Neural cell (in vitro differentiated cells): ENCODE measurements at regions not wholly inside any gene's neighbourhood (a gene's known extent, or its start where the extent isn't known, plus 50 kb on each side); places are given as distances from the start of the nearest gene placed in this dataset.
"Not testable (repeated sequence)": the region's sequence is repeated elsewhere in the genome, so short reads cannot be mapped to it uniquely, and the experiment has no call there.

Experiments
- H2AFZ ChIP-seq: fragments of 200-600, 300-800 bp; sonication (generic), shearing (Covaris generic); 2 replicates; pipeline ENCODE4 v1.6.0; 2014; ENCODE audit warnings: low read depth, mild to moderate bottlenecking, antibody characterized with exemption, low read length, moderate library complexity
- H3F3A ChIP-seq: fragments of 200-600 bp; shearing (Covaris generic); 2 replicates; pipeline ENCODE4 v1.6.1; 2016; ENCODE audit warnings: mild to moderate bottlenecking, moderate library complexity, mixed read lengths, antibody characterized with exemption, low read length; ENCODE audit not compliant: insufficient read depth, poor library complexity, severe bottlenecking
- H3K27ac ChIP-seq: fragments of 200-600, 300-800 bp; sonication (generic), shearing (Covaris generic); 2 replicates; pipeline ENCODE4 v1.5.1; 2014; ENCODE audit warnings: mild to moderate bottlenecking, low read length, moderate library complexity
- H3K27me3 ChIP-seq: fragments of 300-800, 200-600 bp; sonication (generic), shearing (Covaris generic); 2 replicates; pipeline ENCODE4 v1.6.0; 2014; ENCODE audit warnings: mild to moderate bottlenecking, low read depth, low read length, moderate library complexity; ENCODE audit not compliant: insufficient read depth
- H3K36me3 ChIP-seq: fragments of 300-800, 200-600 bp; sonication (generic), shearing (Covaris generic); 2 replicates; pipeline ENCODE4 v1.5.1; 2014; ENCODE audit warnings: mild to moderate bottlenecking, antibody characterized with exemption, low read length, moderate library complexity; ENCODE audit not compliant: insufficient read depth
- H3K4me2 ChIP-seq: fragments of 300-800, 200-600 bp; sonication (generic), shearing (Covaris generic); 2 replicates; pipeline ENCODE4 v1.6.0; 2014; ENCODE audit warnings: mild to moderate bottlenecking, low read length
- H3K4me3 ChIP-seq: fragments of 300-800, 200-600 bp; sonication (generic), shearing (Covaris generic); 2 replicates; pipeline ENCODE4 v1.5.1; 2014; ENCODE audit warnings: mild to moderate bottlenecking, low read length, moderate library complexity
- H3K79me2 ChIP-seq: fragments of 200-600 bp; shearing (Covaris generic); replicated peaks from 2 replicates; pipeline ENCODE4 v1.6.0; 2014; ENCODE audit warnings: mild to moderate bottlenecking, low read length, moderate library complexity; ENCODE audit not compliant: insufficient read depth
- H3K9ac ChIP-seq: fragments of 300-800, 200-600 bp; sonication (generic), shearing (Covaris generic); 2 replicates; pipeline ENCODE4 v1.6.1; 2016; ENCODE audit warnings: mild to moderate bottlenecking, low read length, mixed read lengths
- H3K9me2 ChIP-seq: fragments of 200-600 bp; shearing (Covaris generic); 2 replicates; pipeline ENCODE4 v1.6.1; 2016; ENCODE audit warnings: mild to moderate bottlenecking, low read length, mixed read lengths; ENCODE audit not compliant: insufficient read depth
- H3K9me3 ChIP-seq: fragments of 200-600, 300-800 bp; sonication (generic), shearing (Covaris generic); 2 replicates; pipeline ENCODE4 v1.6.1; 2016; ENCODE audit warnings: mild to moderate bottlenecking, mixed run types, low read length, moderate library complexity, mixed read lengths
- H4K20me1 ChIP-seq: fragments of 200-600 bp; shearing (Covaris generic); 2 replicates; pipeline ENCODE4 v1.6.1; 2016; ENCODE audit warnings: mild to moderate bottlenecking, mixed run types; ENCODE audit not compliant: insufficient read depth
- EP300 ChIP-seq: fragments of 450-650 bp; conservative IDR thresholded peaks from 2 replicates; pipeline ENCODE4 v1.6.1; 2014; ENCODE audit warnings: antibody characterized with exemption, mild to moderate bottlenecking, moderate library complexity; ENCODE audit not compliant: poor library complexity, severe bottlenecking
- EZH2 ChIP-seq: fragments of 200-600, 300-800 bp; shearing (Covaris generic), sonication (generic); IDR thresholded peaks from 2 replicates; pipeline ENCODE4 v1.6.1; 2014; ENCODE audit warnings: antibody characterized with exemption, low read length, borderline replicate concordance, mild to moderate bottlenecking; ENCODE audit not compliant: insufficient read depth, poor library complexity, severe bottlenecking
- MXI1 ChIP-seq: fragments of 450-650 bp; conservative IDR thresholded peaks from 2 replicates; pipeline ENCODE4 v1.6.1; 2014; ENCODE audit warnings: antibody characterized with exemption, mild to moderate bottlenecking; ENCODE audit not compliant: poor library complexity, severe bottlenecking
- POLR2AphosphoS5 ChIP-seq: IDR thresholded peaks from 2 replicates; pipeline ENCODE4 v1.6.1; 2012
- RAD21 ChIP-seq: fragments of 450-650 bp; conservative IDR thresholded peaks from 2 replicates; pipeline ENCODE4 v1.6.1; 2014; ENCODE audit warnings: antibody characterized with exemption, mild to moderate bottlenecking, moderate library complexity
- SMC3 ChIP-seq: fragments of 450-650 bp; conservative IDR thresholded peaks from 2 replicates; pipeline ENCODE4 v1.6.1; 2014; ENCODE audit warnings: antibody characterized with exemption, mild to moderate bottlenecking, moderate library complexity; ENCODE audit not compliant: poor library complexity
- TAF1 ChIP-seq: IDR thresholded peaks from 2 replicates; pipeline ENCODE4 v1.6.1; 2012; ENCODE audit warnings: low read depth
- TF ChIP-seq, protein P1 (sequence below): fragments of 450-650 bp; IDR thresholded peaks from 2 replicates; pipeline ENCODE4 v1.5.1; 2014; ENCODE audit warnings: antibody characterized with exemption, mild to moderate bottlenecking, moderate library complexity; ENCODE audit not compliant: poor library complexity, severe bottlenecking
- TF ChIP-seq, protein P2 (sequence below): IDR thresholded peaks from 2 replicates; pipeline ENCODE4 v1.6.1; 2012; ENCODE audit warnings: borderline replicate concordance

DNA sequence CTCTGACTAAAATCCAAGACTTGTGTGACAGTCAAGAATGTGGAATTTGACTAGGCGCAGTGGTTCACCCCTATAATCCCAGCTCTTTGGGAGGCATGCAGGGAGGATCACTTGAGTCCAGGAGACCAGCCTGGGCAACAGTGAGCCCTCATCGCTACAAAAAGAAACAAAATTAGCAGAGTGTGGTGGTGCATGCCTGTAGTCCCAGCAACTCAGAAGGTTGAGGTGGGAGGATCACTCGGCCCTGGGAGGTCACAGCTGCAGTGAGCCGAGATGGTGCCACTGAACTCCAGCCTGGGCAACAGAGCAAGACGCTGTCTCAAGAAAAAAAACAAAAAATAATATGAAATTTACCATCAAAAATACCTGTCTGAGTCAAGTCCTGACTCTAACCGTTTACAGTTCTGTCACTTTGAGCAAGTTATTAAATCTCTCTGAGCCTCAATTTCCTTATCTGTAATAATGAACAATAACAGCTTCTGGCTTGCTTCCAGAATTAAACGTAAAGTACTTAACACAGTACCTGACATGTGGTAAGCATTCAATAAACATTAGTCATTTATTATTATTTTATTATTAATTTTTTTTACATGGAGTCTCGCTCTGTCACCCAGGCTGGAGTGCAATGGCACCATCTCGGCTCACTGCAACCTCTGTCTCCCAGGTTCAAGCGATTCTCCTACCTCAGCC lies 204.6 kb upstream of the TSC22D1 start:
- H3K36me3 ChIP-seq = no peaks in the 10 kb centered on the region
- no peak for TF ChIP-seq SMC3
- H3K9me2 ChIP-seq = no peaks in the 10 kb centered on the region
- no peaks in the 10 kb centered on the region for H3K79me2 ChIP-seq
- H2AFZ ChIP-seq = no peak overlapping the region
- no peaks in the 10 kb centered on the region for H4K20me1 ChIP-seq
- no peak overlapping the region for H3K4me3 ChIP-seq
- H3K27ac ChIP-seq = no peak overlapping the region
- H3K9ac ChIP-seq = no peak overlapping the region
- no peaks in the 10 kb centered on the region for H3K9me3 ChIP-seq
- H3F3A ChIP-seq = no peaks in the 10 kb centered on the region
- H3K27me3 ChIP-seq = no peaks in the 10 kb centered on the region
- H3K4me2 ChIP-seq = no peak overlapping the region

DNA sequence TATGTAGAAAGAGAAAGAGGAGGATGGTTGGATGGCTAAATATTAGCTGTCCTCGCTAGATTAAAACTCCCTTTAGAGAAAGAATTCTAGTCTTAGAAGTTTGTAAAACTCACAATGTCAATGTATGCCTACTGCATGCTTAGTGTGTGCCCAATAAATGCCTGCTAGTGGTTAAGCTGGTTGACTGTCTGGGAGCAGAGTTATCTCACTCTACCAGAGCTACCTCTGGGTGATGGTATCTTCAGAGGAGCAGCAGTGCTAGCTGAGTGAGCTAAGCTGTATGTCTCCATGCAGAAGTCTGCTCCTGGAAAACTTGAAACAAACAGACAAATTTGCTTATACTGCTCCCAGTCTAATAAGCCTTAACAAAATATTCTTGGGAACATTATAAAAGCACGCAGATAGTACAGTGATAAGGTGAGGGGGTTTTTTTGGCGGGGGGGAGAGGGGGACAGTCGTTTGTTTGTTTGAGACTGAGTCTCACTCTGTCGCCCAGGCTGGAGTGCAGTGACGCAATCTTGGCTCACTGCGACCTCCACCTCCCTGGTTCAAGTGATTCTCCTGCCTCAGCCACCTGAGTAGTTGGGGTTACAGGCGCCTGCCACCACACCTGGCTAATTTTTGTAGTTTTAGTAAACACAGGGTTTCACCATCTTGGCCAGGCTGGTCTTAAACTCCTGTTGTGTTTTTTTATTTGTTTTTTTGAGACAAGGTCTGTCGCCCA lies 202.8 kb upstream of the TSC22D1 start:
- Histone ChIP-seq H4K20me1 (no peaks in the 10 kb centered on the region), H3K27ac (no peak overlapping the region), H3K36me3 (no peaks in the 10 kb centered on the region), H3F3A (no peaks in the 10 kb centered on the region), H3K4me3 (no peak overlapping the region), H3K4me2 (no peak overlapping the region), H3K9ac (no peak overlapping the region), H3K27me3 (no peaks in the 10 kb centered on the region), H3K9me2 (no peaks in the 10 kb centered on the region), H2AFZ (no peak overlapping the region), H3K9me3 (no peaks in the 10 kb centered on the region), H3K79me2 (no peaks in the 10 kb centered on the region)
- TF ChIP-seq EZH2 = no peak
- no peak for TF ChIP-seq RAD21
- no peak for TF ChIP-seq SMC3
- TF ChIP-seq, protein P1, sequence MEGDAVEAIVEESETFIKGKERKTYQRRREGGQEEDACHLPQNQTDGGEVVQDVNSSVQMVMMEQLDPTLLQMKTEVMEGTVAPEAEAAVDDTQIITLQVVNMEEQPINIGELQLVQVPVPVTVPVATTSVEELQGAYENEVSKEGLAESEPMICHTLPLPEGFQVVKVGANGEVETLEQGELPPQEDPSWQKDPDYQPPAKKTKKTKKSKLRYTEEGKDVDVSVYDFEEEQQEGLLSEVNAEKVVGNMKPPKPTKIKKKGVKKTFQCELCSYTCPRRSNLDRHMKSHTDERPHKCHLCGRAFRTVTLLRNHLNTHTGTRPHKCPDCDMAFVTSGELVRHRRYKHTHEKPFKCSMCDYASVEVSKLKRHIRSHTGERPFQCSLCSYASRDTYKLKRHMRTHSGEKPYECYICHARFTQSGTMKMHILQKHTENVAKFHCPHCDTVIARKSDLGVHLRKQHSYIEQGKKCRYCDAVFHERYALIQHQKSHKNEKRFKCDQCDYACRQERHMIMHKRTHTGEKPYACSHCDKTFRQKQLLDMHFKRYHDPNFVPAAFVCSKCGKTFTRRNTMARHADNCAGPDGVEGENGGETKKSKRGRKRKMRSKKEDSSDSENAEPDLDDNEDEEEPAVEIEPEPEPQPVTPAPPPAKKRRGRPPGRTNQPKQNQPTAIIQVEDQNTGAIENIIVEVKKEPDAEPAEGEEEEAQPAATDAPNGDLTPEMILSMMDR = no peak
- no peak for TF ChIP-seq TAF1
- no peak for TF ChIP-seq EP300
- TF ChIP-seq POLR2AphosphoS5 = no peak
- no peak for TF ChIP-seq MXI1
- TF ChIP-seq, protein P2, sequence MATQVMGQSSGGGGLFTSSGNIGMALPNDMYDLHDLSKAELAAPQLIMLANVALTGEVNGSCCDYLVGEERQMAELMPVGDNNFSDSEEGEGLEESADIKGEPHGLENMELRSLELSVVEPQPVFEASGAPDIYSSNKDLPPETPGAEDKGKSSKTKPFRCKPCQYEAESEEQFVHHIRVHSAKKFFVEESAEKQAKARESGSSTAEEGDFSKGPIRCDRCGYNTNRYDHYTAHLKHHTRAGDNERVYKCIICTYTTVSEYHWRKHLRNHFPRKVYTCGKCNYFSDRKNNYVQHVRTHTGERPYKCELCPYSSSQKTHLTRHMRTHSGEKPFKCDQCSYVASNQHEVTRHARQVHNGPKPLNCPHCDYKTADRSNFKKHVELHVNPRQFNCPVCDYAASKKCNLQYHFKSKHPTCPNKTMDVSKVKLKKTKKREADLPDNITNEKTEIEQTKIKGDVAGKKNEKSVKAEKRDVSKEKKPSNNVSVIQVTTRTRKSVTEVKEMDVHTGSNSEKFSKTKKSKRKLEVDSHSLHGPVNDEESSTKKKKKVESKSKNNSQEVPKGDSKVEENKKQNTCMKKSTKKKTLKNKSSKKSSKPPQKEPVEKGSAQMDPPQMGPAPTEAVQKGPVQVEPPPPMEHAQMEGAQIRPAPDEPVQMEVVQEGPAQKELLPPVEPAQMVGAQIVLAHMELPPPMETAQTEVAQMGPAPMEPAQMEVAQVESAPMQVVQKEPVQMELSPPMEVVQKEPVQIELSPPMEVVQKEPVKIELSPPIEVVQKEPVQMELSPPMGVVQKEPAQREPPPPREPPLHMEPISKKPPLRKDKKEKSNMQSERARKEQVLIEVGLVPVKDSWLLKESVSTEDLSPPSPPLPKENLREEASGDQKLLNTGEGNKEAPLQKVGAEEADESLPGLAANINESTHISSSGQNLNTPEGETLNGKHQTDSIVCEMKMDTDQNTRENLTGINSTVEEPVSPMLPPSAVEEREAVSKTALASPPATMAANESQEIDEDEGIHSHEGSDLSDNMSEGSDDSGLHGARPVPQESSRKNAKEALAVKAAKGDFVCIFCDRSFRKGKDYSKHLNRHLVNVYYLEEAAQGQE = no peak

DNA sequence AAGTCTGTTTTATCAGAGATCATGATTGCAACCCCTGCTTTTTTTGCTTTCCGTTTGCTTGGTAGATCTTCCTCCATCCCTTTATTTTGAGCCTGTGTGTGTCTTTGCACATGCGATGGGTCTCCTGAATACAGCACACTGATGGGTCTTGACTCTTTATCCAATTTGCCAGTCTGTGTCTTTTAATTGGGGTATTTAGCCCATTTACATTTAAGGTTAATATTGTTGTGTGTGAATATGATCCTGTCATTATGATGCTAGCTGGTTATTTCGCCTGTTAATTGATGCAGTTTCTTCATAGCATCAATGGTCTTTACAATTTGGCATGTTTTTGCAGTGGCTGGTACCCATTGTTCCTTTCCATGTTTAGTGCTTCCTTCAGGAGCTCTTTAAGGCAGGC lies 199.2 kb upstream of the TSC22D1 start:
- not testable (repeated sequence) for H3K4me3 ChIP-seq, H3K9me2 ChIP-seq, H2AFZ ChIP-seq, H3F3A ChIP-seq, H3K27ac ChIP-seq, H3K79me2 ChIP-seq, H3K9me3 ChIP-seq, H4K20me1 ChIP-seq, H3K4me2 ChIP-seq, H3K9ac ChIP-seq, H3K36me3 ChIP-seq, H3K27me3 ChIP-seq
